Inflammatory macrophage treated with lipopolysaccharide for 1 hour (primary cell): ENCODE measurements at regions not wholly inside any gene's neighbourhood (a gene's known extent, or its start where the extent isn't known, plus 50 kb on each side); places are given as distances from the start of the nearest gene placed in this dataset.
"Not testable (repeated sequence)": the region's sequence is repeated elsewhere in the genome, so short reads cannot be mapped to it uniquely, and the experiment has no call there.

Experiments
- DNase-seq, 2 donors: peaks; one replicate each; pipeline ENCODE4 v3.0.0-alpha.2; 2020 to 2022

- DNase-seq: not testable (repeated sequence)
These were observed 63.1 kb downstream of the TRIM43 start for GRCh38 chr2:95654897-95655296.

- not testable (repeated sequence) for DNase-seq
These were observed 64.8 kb downstream of the TRIM43 start for GRCh38 chr2:95656553-95656952.

GRCh38 chr2:95657937-95658336 lies 66.1 kb downstream of the TRIM43 start:
- not testable (repeated sequence) for DNase-seq

- not testable (repeated sequence) for DNase-seq
These were observed 69.2 kb downstream of the TRIM43 start for GRCh38 chr2:95660766-95661562.

- DNase-seq: not testable (repeated sequence)
These were observed 72.0 kb downstream of the TRIM43 start for GRCh38 chr2:95663471-95664441.

GRCh38 chr2:95666636-95667035 lies 74.8 kb downstream of the TRIM43 start:
- not testable (repeated sequence) for DNase-seq

- no peak for DNase-seq
These were observed 75.7 kb downstream of the TRIM43 start for GRCh38 chr2:95667480-95667879.

GRCh38 chr2:95668934-95669333 lies 77.1 kb downstream of the TRIM43 start:
- not testable (repeated sequence) for DNase-seq

GRCh38 chr2:95669441-95669991 lies 77.7 kb downstream of the TRIM43 start:
- no peak for DNase-seq

GRCh38 chr2:95670167-95670566 lies 78.4 kb downstream of the TRIM43 start:
- DNase-seq: peak in 1 of 2 donors; percentile 4

GRCh38 chr2:95670686-95671085 lies 78.9 kb downstream of the TRIM43 start:
- DNase-seq: no peak

- not testable (repeated sequence) for DNase-seq
These were observed 79.4 kb downstream of the TRIM43 start for GRCh38 chr2:95671171-95671570.

- not testable (repeated sequence) for DNase-seq
These were observed 80.2 kb downstream of the TRIM43 start for GRCh38 chr2:95671992-95672391.

- not testable (repeated sequence) for DNase-seq
These were observed 80.7 kb downstream of the TRIM43 start for GRCh38 chr2:95672500-95672899.

GRCh38 chr2:95674186-95674585 lies 82.4 kb downstream of the TRIM43 start:
- peak in 1 of 2 donors; percentile 19 for DNase-seq

GRCh38 chr2:95676573-95676972 lies 84.8 kb downstream of the TRIM43 start:
- DNase-seq: not testable (repeated sequence)

GRCh38 chr2:95677346-95677745 lies 85.5 kb downstream of the TRIM43 start:
- DNase-seq: no peak

GRCh38 chr2:95677833-95678232 lies 86.0 kb downstream of the TRIM43 start:
- not testable (repeated sequence) for DNase-seq

GRCh38 chr2:95681158-95681557 lies 89.4 kb downstream of the TRIM43 start:
- DNase-seq: not testable (repeated sequence)

- DNase-seq: not testable (repeated sequence)
These were observed 89.8 kb downstream of the TRIM43 start for GRCh38 chr2:95681589-95682081.

GRCh38 chr2:95682889-95683517 lies 91.2 kb downstream of the TRIM43 start:
- not testable (repeated sequence) for DNase-seq

GRCh38 chr2:95685513-95685912 lies 93.7 kb downstream of the TRIM43 start:
- DNase-seq: no peak
